Epithelial cell of esophagus (primary cell): ENCODE measurements at regions not wholly inside any gene's neighbourhood (a gene's known extent, or its start where the extent isn't known, plus 50 kb on each side); places are given as distances from the start of the nearest gene placed in this dataset.

Source experiments
- DNase-seq: peaks from one replicate; pipeline ENCODE4 v3.0.0; 2010; ENCODE audit warnings: low read depth
- H3K4me3 ChIP-seq: 2 replicates; pipeline ENCODE4 v1.5.1; 2011; ENCODE audit warnings: mild to moderate bottlenecking, low read length, control low read depth
- CTCF ChIP-seq: IDR thresholded peaks from 2 replicates; pipeline ENCODE4 v1.5.1; 2011; ENCODE audit warnings: low read depth, mild to moderate bottlenecking, low read length, control low read depth, inconsistent platforms; ENCODE audit not compliant: insufficient read depth; ENCODE audit errors: missing control alignments

- TF ChIP-seq CTCF, result no peak
Observed at GRCh38 chr16:85271198-85271597, 158.9 kb upstream of the CIBAR2 start.

GRCh38 chr16:85273293-85273692 is 161.0 kb upstream of the CIBAR2 start:
- DNase-seq, result no peak
- no peak overlapping the region for H3K4me3 ChIP-seq
- no peak for TF ChIP-seq CTCF

More at GRCh38 chr16:85271198-85271597, 158.9 kb upstream of the CIBAR2 start:
- no peak for DNase-seq
- H3K4me3 ChIP-seq, result no peak overlapping the region

- no peak for DNase-seq
- no peak for TF ChIP-seq CTCF
- H3K4me3 ChIP-seq, result no peak overlapping the region
Observed at GRCh38 chr16:85274501-85274900, 162.2 kb upstream of the CIBAR2 start.

- DNase-seq, result no peak
- no peak overlapping the region for H3K4me3 ChIP-seq
- no peak for TF ChIP-seq CTCF
Observed at GRCh38 chr16:85274924-85275323, 162.7 kb upstream of the CIBAR2 start.

- DNase-seq, result peak; percentile 56
- TF ChIP-seq CTCF, result peak; percentile 93
- no peak overlapping the region for H3K4me3 ChIP-seq
Observed at GRCh38 chr16:85275533-85276249, 163.4 kb upstream of the CIBAR2 start.

GRCh38 chr16:85276258-85276657 is 164.0 kb upstream of the CIBAR2 start:
- TF ChIP-seq CTCF, result no peak
- no peak overlapping the region for H3K4me3 ChIP-seq
- no peak for DNase-seq

GRCh38 chr16:85276721-85277120 is 164.4 kb upstream of the CIBAR2 start:
- no peak for TF ChIP-seq CTCF

More at GRCh38 chr16:85276721-85277120, 164.4 kb upstream of the CIBAR2 start:
- DNase-seq, result no peak
- no peak overlapping the region for H3K4me3 ChIP-seq
